HL-60/S4 treated with retinoic acid at 250 ng/mL for 4 days and 3 days (cell line): ENCODE measurements at regions not wholly inside any gene's neighbourhood (a gene's known extent, or its start where the extent isn't known, plus 50 kb on each side); places are given as distances from the start of the nearest gene placed in this dataset.
"Not testable (repeated sequence)": the region's sequence is repeated elsewhere in the genome, so short reads cannot be mapped to it uniquely, and the experiment has no call there.

Experiments
- in situ Hi-C: fragments of 300-500 bp; cut with MboI; formaldehyde crosslinking; loops from 2 replicates; pipeline ENCODE4 v1.7.0; 2022; ENCODE audit warnings: low sequenced_read_pairs

GRCh38 chr21:17393413-17393812 lies 119.4 kb upstream of the CXADR start:
- in situ Hi-C loops = no loop called here

- in situ Hi-C loops = no loop called here
Observed at GRCh38 chr21:17396948-17397347, 115.9 kb upstream of the CXADR start.

- in situ Hi-C loops = no loop called here
Observed at GRCh38 chr21:17397703-17398102, 115.1 kb upstream of the CXADR start.

- in situ Hi-C loops = not testable (repeated sequence)
Observed at GRCh38 chr21:17398954-17399353, 113.9 kb upstream of the CXADR start.

- in situ Hi-C loops = no loop called here
Observed at GRCh38 chr21:17402937-17403336, 109.9 kb upstream of the CXADR start.

- in situ Hi-C loops = no loop called here
Observed at GRCh38 chr21:17406202-17406601, 106.6 kb upstream of the CXADR start.

GRCh38 chr21:17414766-17415165 lies 98.1 kb upstream of the CXADR start:
- in situ Hi-C loops = no loop called here

- in situ Hi-C loops = no loop called here
Observed at GRCh38 chr21:17416139-17416538, 96.7 kb upstream of the CXADR start.

- in situ Hi-C loops = no loop called here
Observed at GRCh38 chr21:17422931-17423330, 89.9 kb upstream of the CXADR start.

- in situ Hi-C loops = no loop called here
Observed at GRCh38 chr21:17427157-17427556, 85.7 kb upstream of the CXADR start.

GRCh38 chr21:17427831-17428483 lies 84.9 kb upstream of the CXADR start:
- in situ Hi-C loops = no loop called here

- in situ Hi-C loops = no loop called here
Observed at GRCh38 chr21:17428484-17428869, 84.4 kb upstream of the CXADR start.

GRCh38 chr21:17428980-17429379 lies 83.9 kb upstream of the CXADR start:
- in situ Hi-C loops = no loop called here

GRCh38 chr21:17429936-17430335 lies 82.9 kb upstream of the CXADR start:
- in situ Hi-C loops = no loop called here

GRCh38 chr21:17432732-17433057 lies 80.1 kb upstream of the CXADR start:
- in situ Hi-C loops = no loop called here

GRCh38 chr21:17433730-17434129 lies 79.1 kb upstream of the CXADR start:
- in situ Hi-C loops = no loop called here

GRCh38 chr21:17435565-17436543 lies 77.0 kb upstream of the CXADR start:
- in situ Hi-C loops = no loop called here

GRCh38 chr21:17436626-17437111 lies 76.2 kb upstream of the CXADR start:
- in situ Hi-C loops = no loop called here

- in situ Hi-C loops = no loop called here
Observed at GRCh38 chr21:17438635-17439034, 74.2 kb upstream of the CXADR start.

- in situ Hi-C loops = no loop called here
Observed at GRCh38 chr21:17440969-17441368, 71.9 kb upstream of the CXADR start.

GRCh38 chr21:17441370-17441769 lies 71.5 kb upstream of the CXADR start:
- in situ Hi-C loops = no loop called here

- in situ Hi-C loops = no loop called here
Observed at GRCh38 chr21:17442165-17442564, 70.7 kb upstream of the CXADR start.
